ENCODE measurements at regions not wholly inside any gene's neighbourhood (a gene's known extent, or its start where the extent isn't known, plus 50 kb on each side); places are given as distances from the start of the nearest gene placed in this dataset.

DNA sequence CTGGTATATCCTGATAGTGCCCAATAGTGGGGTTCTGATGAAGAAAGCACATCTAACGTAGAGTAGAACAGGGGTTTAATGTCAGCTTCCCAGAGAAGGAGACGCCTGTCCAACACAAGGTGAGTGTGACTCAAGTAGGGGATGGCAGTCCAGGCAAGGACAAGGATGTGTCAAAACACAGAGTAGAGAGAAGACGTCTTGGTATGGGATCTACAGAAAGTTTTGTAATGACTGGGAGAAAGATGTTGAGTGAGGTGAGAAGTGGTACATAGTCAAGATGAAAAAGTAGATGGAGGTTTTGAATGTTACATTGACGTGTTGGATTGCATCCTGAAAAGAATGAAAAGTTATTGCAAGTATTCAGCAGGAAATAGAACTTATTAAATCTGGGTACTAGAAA, 124.4 kb downstream of the TMA16 start:
- no peak for ATAC-seq
- H3K27me3 ChIP-seq: no peaks in the 10 kb centered on the region
- H3K27ac ChIP-seq: no peak overlapping the region
- intact Hi-C loops (cut with DNase I): no loop called here
- no peak for TF ChIP-seq CTCF (IDR thresholded peaks at IDR 0.05)
- H3K9me3 ChIP-seq: no peaks in the 10 kb centered on the region
- H3K4me3 ChIP-seq: no peak overlapping the region
- DNase-seq: no peak
- peaks cover 0 to 7% of the 10 kb centered on the region in 2 donors for H3K4me1 ChIP-seq
- H3K36me3 ChIP-seq: no peaks in the 10 kb centered on the region

- no peaks in the 10 kb centered on the region for H3K9me3 ChIP-seq
- intact Hi-C loops (cut with DNase I): no loop called here
- no peak for TF ChIP-seq CTCF (IDR thresholded peaks at IDR 0.05)
- no peaks in the 10 kb centered on the region for H3K27me3 ChIP-seq
- DNase-seq (no peak), ATAC-seq (no peak)
- H3K4me3 ChIP-seq: no peak overlapping the region
- no peak overlapping the region for H3K27ac ChIP-seq
- peaks cover 0 to 7% of the 10 kb centered on the region in 2 donors for H3K4me1 ChIP-seq
- no peaks in the 10 kb centered on the region for H3K36me3 ChIP-seq
Observed at GRCh38 chr4:163620738-163621137, 126.2 kb downstream of the TMA16 start.

- H3K4me3 ChIP-seq: no peak overlapping the region
- ATAC-seq (peak; percentile 34), DNase-seq (no peak)
- no peaks in the 10 kb centered on the region for H3K9me3 ChIP-seq
- no peak for TF ChIP-seq CTCF (IDR thresholded peaks at IDR 0.05)
- no peaks in the 10 kb centered on the region for H3K36me3 ChIP-seq
- peak overlapping the region in 1 of 2 donors; percentile 59 for H3K27ac ChIP-seq
- H3K27me3 ChIP-seq: no peaks in the 10 kb centered on the region
- intact Hi-C loops (cut with DNase I): no loop called here
- peaks cover 0 to 7% of the 10 kb centered on the region in 2 donors for H3K4me1 ChIP-seq
Observed at GRCh38 chr4:163621821-163622220, 127.3 kb downstream of the TMA16 start.

DNA sequence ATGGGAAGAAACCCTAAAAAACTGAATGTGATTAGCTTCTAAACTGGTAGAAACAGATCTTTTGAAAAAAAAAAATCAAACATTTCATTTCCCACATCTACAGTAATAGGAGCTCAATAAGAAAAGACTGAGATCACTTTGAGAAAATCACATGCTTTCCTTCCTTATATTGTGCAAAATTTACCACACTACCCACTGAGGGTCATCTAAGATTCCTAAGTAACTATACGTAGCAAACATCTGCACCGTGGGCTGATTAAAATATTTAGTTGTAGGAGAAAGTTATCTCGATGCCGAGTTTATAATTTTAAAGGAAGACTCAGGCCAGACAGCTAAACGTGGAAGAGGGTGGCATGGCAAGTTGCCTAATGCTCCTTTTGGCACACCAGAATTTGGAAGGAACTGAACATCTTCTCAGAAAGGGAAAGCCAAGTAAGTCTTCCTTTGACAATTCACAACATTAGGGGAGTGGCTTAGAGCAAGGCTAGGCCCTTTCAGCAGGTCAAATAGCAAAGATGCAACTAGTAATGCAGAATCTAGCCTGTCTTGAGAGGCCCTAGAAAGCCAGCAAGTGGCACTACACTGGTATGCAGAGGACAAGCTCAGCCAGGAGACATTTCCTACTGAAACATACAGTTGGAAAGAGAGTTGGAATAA, 128.0 kb downstream of the TMA16 start:
- Histone ChIP-seq H3K27me3 (no peaks in the 10 kb centered on the region), H3K9me3 (no peaks in the 10 kb centered on the region), H3K27ac (peak overlapping the region in 1 of 2 donors; percentile 59), H3K4me3 (no peak overlapping the region), H3K36me3 (no peaks in the 10 kb centered on the region), H3K4me1 (peaks cover 0 to 7% of the 10 kb centered on the region in 2 donors)
- peak; percentile 60 for ATAC-seq
- intact Hi-C loops (cut with DNase I): no loop called here
- no peak for TF ChIP-seq CTCF (IDR thresholded peaks at IDR 0.05)
- DNase-seq: no peak

- no peak for ATAC-seq
- Histone ChIP-seq H3K27me3 (no peaks in the 10 kb centered on the region), H3K27ac (no peak overlapping the region), H3K4me3 (no peak overlapping the region), H3K9me3 (no peaks in the 10 kb centered on the region), H3K4me1 (peaks cover 0 to 7% of the 10 kb centered on the region in 2 donors), H3K36me3 (no peaks in the 10 kb centered on the region)
- DNase-seq: no peak
- TF ChIP-seq CTCF (IDR thresholded peaks at IDR 0.05): no peak
- intact Hi-C loops (cut with DNase I): no loop called here
Observed at GRCh38 chr4:163623787-163624186, 129.3 kb downstream of the TMA16 start.

Data from left lung (tissue), 4 donors.